Panc1 (cell line): ENCODE measurements at regions not wholly inside any gene's neighbourhood (a gene's known extent, or its start where the extent isn't known, plus 50 kb on each side); places are given as distances from the start of the nearest gene placed in this dataset.

ENCODE experiments used
- ATAC-seq: fragments of 200-7000 bp; cut with Tn5 transposase; 2 replicates; pipeline ENCODE4 v1.9.1; 2020; ENCODE audit warnings: mild to moderate bottlenecking, moderate library complexity
- BruUV-seq: library from RNA; stranded (reverse); fragments of 400-500 nt; replicated peaks from 2 replicates; lab custom pipeline; 2021; lab: Mats Ljungman, UMichigan
- CTCF ChIA-PET: fragments of 300-600 bp; sonication (Branson Sonifier 250); formaldehyde crosslinking; loops from one replicate; lab custom pipeline; 2022; ENCODE audit warnings: antibody characterized with exemption; lab: Charles Lee
- POLR2A ChIA-PET: fragments of 300-600 bp; sonication (Branson Sonifier 250); formaldehyde crosslinking; loops from one replicate; lab custom pipeline; 2022; ENCODE audit warnings: antibody characterized with exemption; lab: Charles Lee
- DNase-seq: peaks from one replicate; pipeline ENCODE4 v3.0.0-alpha.2; 2010; ENCODE audit warnings: low read depth, low spot score
- H3K27ac ChIP-seq: 2 replicates; pipeline ENCODE4 v1.5.1; 2011; ENCODE audit warnings: mild to moderate bottlenecking, low read length, inconsistent platforms
- H3K27me3 ChIP-seq: fragments of 200-500 bp; sonication (Bioruptor generic); 2 replicates; pipeline ENCODE4 v1.6.0; 2014; ENCODE audit warnings: low read length, inconsistent platforms; ENCODE audit not compliant: control insufficient read depth, insufficient read depth
- H3K36me3 ChIP-seq: fragments of 200-500 bp; sonication (Bioruptor generic); 2 replicates; pipeline ENCODE4 v1.5.1; 2014; ENCODE audit warnings: inconsistent platforms, mild to moderate bottlenecking, low read length, moderate library complexity; ENCODE audit not compliant: control insufficient read depth, insufficient read depth
- H3K4me1 ChIP-seq: 2 replicates; pipeline ENCODE4 v1.5.1; 2011; ENCODE audit warnings: inconsistent platforms, mild to moderate bottlenecking, low read length, moderate library complexity; ENCODE audit not compliant: control insufficient read depth, insufficient read depth
- H3K4me3 ChIP-seq, 2 experiments: 2 replicates each; pipeline ENCODE4 v1.5.1; 2011 to 2012; ENCODE audit warnings: low read depth in 2 of 2, low read length in 2 of 2, mild to moderate bottlenecking in 2 of 2, inconsistent platforms in 1 of 2, moderate library complexity in 1 of 2
- H3K9me3 ChIP-seq: fragments of 200-500 bp; sonication (Bioruptor generic); 2 replicates; pipeline ENCODE4 v1.5.1; 2014; ENCODE audit warnings: low read depth, mild to moderate bottlenecking, inconsistent platforms, low read length, moderate library complexity; ENCODE audit not compliant: control insufficient read depth, insufficient read depth
- SIN3A ChIP-seq: IDR thresholded peaks from 2 replicates; pipeline ENCODE4 v1.6.1; 2012; ENCODE audit warnings: low read depth, mild to moderate bottlenecking, low read length, moderate library complexity, borderline replicate concordance; ENCODE audit not compliant: insufficient read depth
- TCF7L2 ChIP-seq: IDR thresholded peaks from 2 replicates; pipeline ENCODE4 v1.6.1; 2011; ENCODE audit warnings: mild to moderate bottlenecking, low read depth, low read length, inconsistent platforms
- in situ Hi-C: cut with HindIII; loops from 2 replicates; pipeline ENCODE4 v1.10.0; 2016; ENCODE audit warnings: low sequenced_read_pairs, low pct_unique_long_range_greater_than_20kb
- intact Hi-C: fragments of 100-400 bp; cut with micrococcal nuclease; formaldehyde crosslinking; loops from one replicate; pipeline ENCODE4 v1.10.0; 2022; ENCODE audit not compliant: unreplicated experiment
- TF ChIP-seq, protein P1 (sequence below): fragments of 450-650 bp; IDR thresholded peaks from 2 replicates; pipeline ENCODE4 v1.5.1; 2017; ENCODE audit warnings: mild to moderate bottlenecking
- TF ChIP-seq, protein P2 (sequence below), 2 experiments: IDR thresholded peaks; 2 replicates each; pipeline ENCODE4 v1.6.1; 2011 to 2012; ENCODE audit warnings: low read depth in 2 of 2, control low read depth in 1 of 2, low read length in 1 of 2, mild to moderate bottlenecking in 1 of 2, moderate library complexity in 1 of 2; ENCODE audit not compliant: insufficient read depth in 1 of 2

- intact Hi-C loops (loop anchor here (10.0 kb wide), 1 partner anchor 444 kb away; no protein-coding TSS in a partner anchor), in situ Hi-C loops (no loop called here)
- DNase-seq (no peak), ATAC-seq (no peak)
- H3K27me3 ChIP-seq = peaks cover 8% of the 10 kb centered on the region
- CTCF ChIA-PET = interaction anchor here (1.2 kb wide), 1 partner anchor 612 kb away, joined by 3 read pairs; no protein-coding TSS in a partner anchor
- BruUV-seq = no TSS peak
- H3K27ac ChIP-seq = no peak overlapping the region
- H3K4me3 ChIP-seq = no peak overlapping the region
- POLR2A ChIA-PET = no interaction called here
- no peaks in the 10 kb centered on the region for H3K4me1 ChIP-seq
- no peaks in the 10 kb centered on the region for H3K9me3 ChIP-seq
- H3K36me3 ChIP-seq = no peaks in the 10 kb centered on the region
- TF ChIP-seq, protein P1, sequence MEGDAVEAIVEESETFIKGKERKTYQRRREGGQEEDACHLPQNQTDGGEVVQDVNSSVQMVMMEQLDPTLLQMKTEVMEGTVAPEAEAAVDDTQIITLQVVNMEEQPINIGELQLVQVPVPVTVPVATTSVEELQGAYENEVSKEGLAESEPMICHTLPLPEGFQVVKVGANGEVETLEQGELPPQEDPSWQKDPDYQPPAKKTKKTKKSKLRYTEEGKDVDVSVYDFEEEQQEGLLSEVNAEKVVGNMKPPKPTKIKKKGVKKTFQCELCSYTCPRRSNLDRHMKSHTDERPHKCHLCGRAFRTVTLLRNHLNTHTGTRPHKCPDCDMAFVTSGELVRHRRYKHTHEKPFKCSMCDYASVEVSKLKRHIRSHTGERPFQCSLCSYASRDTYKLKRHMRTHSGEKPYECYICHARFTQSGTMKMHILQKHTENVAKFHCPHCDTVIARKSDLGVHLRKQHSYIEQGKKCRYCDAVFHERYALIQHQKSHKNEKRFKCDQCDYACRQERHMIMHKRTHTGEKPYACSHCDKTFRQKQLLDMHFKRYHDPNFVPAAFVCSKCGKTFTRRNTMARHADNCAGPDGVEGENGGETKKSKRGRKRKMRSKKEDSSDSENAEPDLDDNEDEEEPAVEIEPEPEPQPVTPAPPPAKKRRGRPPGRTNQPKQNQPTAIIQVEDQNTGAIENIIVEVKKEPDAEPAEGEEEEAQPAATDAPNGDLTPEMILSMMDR = no peak
- TF ChIP-seq TCF7L2 (no peak), SIN3A (no peak)
- TF ChIP-seq, protein P2, sequence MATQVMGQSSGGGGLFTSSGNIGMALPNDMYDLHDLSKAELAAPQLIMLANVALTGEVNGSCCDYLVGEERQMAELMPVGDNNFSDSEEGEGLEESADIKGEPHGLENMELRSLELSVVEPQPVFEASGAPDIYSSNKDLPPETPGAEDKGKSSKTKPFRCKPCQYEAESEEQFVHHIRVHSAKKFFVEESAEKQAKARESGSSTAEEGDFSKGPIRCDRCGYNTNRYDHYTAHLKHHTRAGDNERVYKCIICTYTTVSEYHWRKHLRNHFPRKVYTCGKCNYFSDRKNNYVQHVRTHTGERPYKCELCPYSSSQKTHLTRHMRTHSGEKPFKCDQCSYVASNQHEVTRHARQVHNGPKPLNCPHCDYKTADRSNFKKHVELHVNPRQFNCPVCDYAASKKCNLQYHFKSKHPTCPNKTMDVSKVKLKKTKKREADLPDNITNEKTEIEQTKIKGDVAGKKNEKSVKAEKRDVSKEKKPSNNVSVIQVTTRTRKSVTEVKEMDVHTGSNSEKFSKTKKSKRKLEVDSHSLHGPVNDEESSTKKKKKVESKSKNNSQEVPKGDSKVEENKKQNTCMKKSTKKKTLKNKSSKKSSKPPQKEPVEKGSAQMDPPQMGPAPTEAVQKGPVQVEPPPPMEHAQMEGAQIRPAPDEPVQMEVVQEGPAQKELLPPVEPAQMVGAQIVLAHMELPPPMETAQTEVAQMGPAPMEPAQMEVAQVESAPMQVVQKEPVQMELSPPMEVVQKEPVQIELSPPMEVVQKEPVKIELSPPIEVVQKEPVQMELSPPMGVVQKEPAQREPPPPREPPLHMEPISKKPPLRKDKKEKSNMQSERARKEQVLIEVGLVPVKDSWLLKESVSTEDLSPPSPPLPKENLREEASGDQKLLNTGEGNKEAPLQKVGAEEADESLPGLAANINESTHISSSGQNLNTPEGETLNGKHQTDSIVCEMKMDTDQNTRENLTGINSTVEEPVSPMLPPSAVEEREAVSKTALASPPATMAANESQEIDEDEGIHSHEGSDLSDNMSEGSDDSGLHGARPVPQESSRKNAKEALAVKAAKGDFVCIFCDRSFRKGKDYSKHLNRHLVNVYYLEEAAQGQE (IDR thresholded peaks at IDR 0.05; ENCODE audit: insufficient read depth in 1 of 2, low read depth in 2 of 2, low read length in 1 of 2) = no peak
Measured at GRCh38 chr10:78658645-78659597, 409.8 kb upstream of the ZMIZ1 start.

DNA sequence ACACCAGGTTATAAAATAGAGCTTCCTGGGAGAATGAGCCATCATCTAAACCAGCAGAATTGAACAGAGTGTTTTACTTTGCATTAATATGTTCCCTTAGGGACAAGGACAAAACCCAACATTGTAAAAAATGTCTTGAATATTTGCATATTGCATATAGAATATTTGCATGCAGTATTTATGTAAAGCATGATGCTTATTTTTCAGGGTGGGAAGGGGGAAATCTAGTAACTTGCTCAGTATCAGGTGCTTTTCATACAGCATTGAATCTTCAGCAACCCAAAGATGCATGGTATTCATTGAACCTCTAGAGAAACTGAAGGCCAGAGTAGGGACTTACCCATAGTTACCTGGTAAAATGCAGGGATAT, 409.2 kb upstream of the ZMIZ1 start:
- no peaks in the 10 kb centered on the region for H3K4me1 ChIP-seq
- in situ Hi-C loops = no loop called here
- H3K27me3 ChIP-seq = peaks cover 14% of the 10 kb centered on the region
- TF ChIP-seq TCF7L2 (no peak), SIN3A (no peak)
- TF ChIP-seq, protein P1 = no peak
- TF ChIP-seq, protein P2 (IDR thresholded peaks at IDR 0.05; ENCODE audit: insufficient read depth in 1 of 2, low read depth in 2 of 2, low read length in 1 of 2) = no peak
- CTCF ChIA-PET = no interaction called here
- H3K9me3 ChIP-seq = peaks cover 3% of the 10 kb centered on the region; the same call in 1 of the 2 replicates
- intact Hi-C loops = loop anchor here (10.0 kb wide), 1 partner anchor 445 kb away; no protein-coding TSS in a partner anchor
- DNase-seq (no peak), ATAC-seq (no peak)
- no TSS peak for BruUV-seq
- no peak overlapping the region for H3K4me3 ChIP-seq
- POLR2A ChIA-PET = no interaction called here
- no peaks in the 10 kb centered on the region for H3K36me3 ChIP-seq
- H3K27ac ChIP-seq = no peak overlapping the region
